Mucosa of descending colon (tissue), 3 donors: ENCODE measurements at regions not wholly inside any gene's neighbourhood (a gene's known extent, or its start where the extent isn't known, plus 50 kb on each side); places are given as distances from the start of the nearest gene placed in this dataset.

Experiments used
- ATAC-seq: fragments of 200-7000 bp; cut with Tn5 transposase; one replicate; pipeline ENCODE4 v1.9.1; 2020; ENCODE audit warnings: mild to moderate bottlenecking, moderate library complexity
- DNase-seq, 3 donors: peaks; one replicate each; pipeline ENCODE4 v3.0.0-alpha.2; 2020
- H3K36me3 ChIP-seq: fragments of 200-600 bp; one replicate; pipeline ENCODE4 v1.8.0; 2021; ENCODE audit warnings: low read depth, mild to moderate bottlenecking
- H3K4me1 ChIP-seq: fragments of 200-600 bp; one replicate; pipeline ENCODE4 v1.8.0; 2021; ENCODE audit warnings: low read depth, mild to moderate bottlenecking
- H3K4me3 ChIP-seq: fragments of 200-600 bp; one replicate; pipeline ENCODE4 v1.8.0; 2021; ENCODE audit warnings: mild to moderate bottlenecking
- H3K9me3 ChIP-seq: fragments of 200-600 bp; one replicate; pipeline ENCODE4 v1.8.0; 2021; ENCODE audit warnings: mild to moderate bottlenecking
- intact Hi-C, 2 donors: fragments of 100-400 bp; cut with DNase I in 1 of 2; cut with micrococcal nuclease in 1 of 2; formaldehyde crosslinking; loops; one replicate each; pipeline versions ENCODE4 v1.11.0 to v1.11.1; 2022; cut with DNase I, micrococcal nuclease
- TF ChIP-seq, protein P1 (sequence below): fragments of 200-600 bp; IDR thresholded peaks from one replicate; pipeline ENCODE4 v1.8.0; 2022; ENCODE audit warnings: antibody characterized with exemption, mild to moderate bottlenecking
- donor health status: DM: no; HTN: no; CAD: no; lungs with moderate emphysema.
- donor health status: DM: no; HTN: no; CAD: no.
- donor health status: DM: no; HTN: yes; CAD: no.

GRCh38 chr5:111670826-111671492, 86.0 kb downstream of the NREP start:
- no peak for ATAC-seq
- intact Hi-C loops: no loop called here
- no peak for DNase-seq
- no peaks in the 10 kb centered on the region for H3K9me3 ChIP-seq
- TF ChIP-seq, protein P1, sequence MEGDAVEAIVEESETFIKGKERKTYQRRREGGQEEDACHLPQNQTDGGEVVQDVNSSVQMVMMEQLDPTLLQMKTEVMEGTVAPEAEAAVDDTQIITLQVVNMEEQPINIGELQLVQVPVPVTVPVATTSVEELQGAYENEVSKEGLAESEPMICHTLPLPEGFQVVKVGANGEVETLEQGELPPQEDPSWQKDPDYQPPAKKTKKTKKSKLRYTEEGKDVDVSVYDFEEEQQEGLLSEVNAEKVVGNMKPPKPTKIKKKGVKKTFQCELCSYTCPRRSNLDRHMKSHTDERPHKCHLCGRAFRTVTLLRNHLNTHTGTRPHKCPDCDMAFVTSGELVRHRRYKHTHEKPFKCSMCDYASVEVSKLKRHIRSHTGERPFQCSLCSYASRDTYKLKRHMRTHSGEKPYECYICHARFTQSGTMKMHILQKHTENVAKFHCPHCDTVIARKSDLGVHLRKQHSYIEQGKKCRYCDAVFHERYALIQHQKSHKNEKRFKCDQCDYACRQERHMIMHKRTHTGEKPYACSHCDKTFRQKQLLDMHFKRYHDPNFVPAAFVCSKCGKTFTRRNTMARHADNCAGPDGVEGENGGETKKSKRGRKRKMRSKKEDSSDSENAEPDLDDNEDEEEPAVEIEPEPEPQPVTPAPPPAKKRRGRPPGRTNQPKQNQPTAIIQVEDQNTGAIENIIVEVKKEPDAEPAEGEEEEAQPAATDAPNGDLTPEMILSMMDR: no peak
- no peaks in the 10 kb centered on the region for H3K36me3 ChIP-seq
- no peak overlapping the region for H3K4me3 ChIP-seq
- no peaks in the 10 kb centered on the region for H3K4me1 ChIP-seq

GRCh38 chr5:111668477-111669414, 88.2 kb downstream of the NREP start:
- no peaks in the 10 kb centered on the region for H3K9me3 ChIP-seq
- no peak for ATAC-seq
- no peaks in the 10 kb centered on the region for H3K4me1 ChIP-seq
- intact Hi-C loops: no loop called here
- no peak for DNase-seq
- TF ChIP-seq, protein P1: no peak
- no peak overlapping the region for H3K4me3 ChIP-seq
- no peaks in the 10 kb centered on the region for H3K36me3 ChIP-seq

DNA sequence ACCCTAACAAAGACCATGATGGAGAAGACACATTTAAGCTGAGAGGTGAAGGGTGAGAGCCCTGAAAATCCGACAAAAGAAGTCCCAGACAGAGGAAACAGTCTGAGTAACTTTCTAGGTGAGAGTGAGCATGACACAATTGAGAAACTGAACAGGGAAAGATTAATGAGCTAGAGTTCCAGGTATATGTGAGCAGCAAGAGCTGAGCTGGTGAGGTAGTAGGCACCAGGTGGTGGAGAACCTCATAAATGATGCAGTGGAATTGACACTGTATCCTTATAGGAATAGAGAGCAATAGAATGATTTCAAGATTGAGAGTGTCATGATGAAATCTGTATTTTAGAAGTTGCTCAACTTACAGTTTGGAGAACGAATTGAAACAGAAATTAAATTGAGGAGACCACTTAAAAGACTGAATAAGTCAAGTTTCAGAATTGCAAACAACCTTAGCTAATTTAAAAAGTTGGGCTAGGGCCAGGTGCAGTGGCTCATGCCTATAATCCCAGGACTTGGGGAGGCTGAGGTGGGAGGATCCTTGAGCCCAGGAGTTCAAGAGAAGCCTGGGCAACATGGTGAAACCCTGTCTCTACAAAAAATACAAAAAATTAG, 89.8 kb downstream of the NREP start:
- ATAC-seq (no peak), DNase-seq (no peak)
- H3K4me1 ChIP-seq: no peaks in the 10 kb centered on the region
- H3K4me3 ChIP-seq: no peak overlapping the region
- no peaks in the 10 kb centered on the region for H3K36me3 ChIP-seq
- intact Hi-C loops: no loop called here
- TF ChIP-seq, protein P1: no peak
- H3K9me3 ChIP-seq: no peaks in the 10 kb centered on the region

DNA sequence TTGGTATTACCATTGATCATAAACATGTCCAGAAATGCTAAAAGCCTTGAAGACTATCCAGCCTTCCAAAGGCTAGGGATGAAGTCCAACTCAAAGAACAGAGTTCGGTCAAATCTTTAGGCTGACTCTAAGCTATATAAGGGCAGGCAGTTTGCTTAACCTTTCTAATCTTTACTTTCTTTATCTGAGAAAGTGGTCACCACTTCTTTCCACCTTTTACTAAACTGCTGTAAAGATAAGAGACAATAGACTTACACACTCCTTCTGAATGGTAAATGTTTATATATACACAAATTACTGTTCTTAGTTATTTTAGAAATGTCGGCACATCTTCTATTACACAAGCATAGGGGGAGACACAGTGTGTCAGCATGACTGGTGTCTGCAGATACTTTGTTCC, 100.4 kb downstream of the NREP start:
- intact Hi-C loops: no loop called here
- Histone ChIP-seq H3K36me3 (no peaks in the 10 kb centered on the region), H3K9me3 (peaks cover 4% of the 10 kb centered on the region), H3K4me1 (no peaks in the 10 kb centered on the region), H3K4me3 (no peak overlapping the region)
- TF ChIP-seq, protein P1: no peak
- ATAC-seq (no peak), DNase-seq (no peak)

DNA sequence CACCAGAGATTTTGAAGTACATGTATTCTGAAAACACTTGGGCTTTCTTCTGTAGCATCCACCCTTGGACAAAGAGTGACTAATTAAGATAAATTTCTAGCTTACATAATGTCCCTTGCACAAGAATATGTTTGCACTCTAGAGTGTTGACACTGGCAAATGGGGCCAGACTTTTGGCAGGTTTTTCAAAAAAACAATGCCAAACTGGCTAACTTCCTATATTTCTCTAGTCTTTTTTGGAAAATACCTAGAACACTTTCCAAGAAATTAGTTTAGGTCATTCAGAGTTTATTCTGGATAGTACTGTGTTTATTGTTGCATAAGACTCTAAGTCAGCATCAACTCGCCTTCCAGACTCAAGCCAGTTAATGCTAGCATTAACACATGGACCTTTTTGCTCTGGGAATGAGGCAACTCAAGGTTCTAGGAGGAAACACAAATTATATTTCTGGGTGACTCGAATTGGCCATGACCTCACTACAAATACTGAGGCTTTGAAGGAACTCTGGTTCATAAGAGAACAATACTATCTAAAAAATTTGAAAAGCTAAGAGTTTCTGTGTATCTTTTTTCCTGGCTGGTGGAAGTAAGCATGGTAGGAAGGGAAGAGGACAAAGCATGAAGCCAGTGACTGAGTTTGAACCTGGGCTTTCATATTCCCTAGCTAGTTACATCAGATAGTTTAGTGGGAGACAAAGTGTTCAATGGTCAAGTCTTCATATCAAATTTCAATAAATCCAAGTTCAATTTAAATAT, 101.6 kb downstream of the NREP start:
- TF ChIP-seq, protein P1: no peak
- Histone ChIP-seq H3K9me3 (peaks cover 4% of the 10 kb centered on the region), H3K4me3 (no peak overlapping the region), H3K36me3 (no peaks in the 10 kb centered on the region), H3K4me1 (no peaks in the 10 kb centered on the region)
- DNase-seq (no peak), ATAC-seq (peak; percentile 22)
- intact Hi-C loops: no loop called here
